ENCODE measurements at regions not wholly inside any gene's neighbourhood (a gene's known extent, or its start where the extent isn't known, plus 50 kb on each side); places are given as distances from the start of the nearest gene placed in this dataset.

DNA sequence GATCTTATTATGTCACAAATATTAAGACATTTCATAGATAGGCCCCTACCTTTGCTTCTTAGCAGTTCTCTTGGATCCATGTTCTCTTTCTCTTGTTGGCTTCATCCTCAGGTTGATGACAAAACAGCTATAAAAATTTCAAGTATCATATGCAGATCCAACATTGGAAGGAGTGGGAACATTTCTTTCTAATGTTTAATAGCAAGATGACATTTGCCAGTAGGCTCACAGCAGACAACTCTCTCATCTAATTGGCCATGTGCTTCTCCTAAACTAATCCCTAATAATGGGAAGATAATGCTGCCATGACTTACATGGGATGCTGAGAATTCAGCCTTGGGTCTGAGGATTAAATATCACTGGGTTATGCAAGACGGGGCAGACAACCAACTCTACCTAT, 485.5 kb upstream of the SEMA6A start:
- TF ChIP-seq, protein P1, sequence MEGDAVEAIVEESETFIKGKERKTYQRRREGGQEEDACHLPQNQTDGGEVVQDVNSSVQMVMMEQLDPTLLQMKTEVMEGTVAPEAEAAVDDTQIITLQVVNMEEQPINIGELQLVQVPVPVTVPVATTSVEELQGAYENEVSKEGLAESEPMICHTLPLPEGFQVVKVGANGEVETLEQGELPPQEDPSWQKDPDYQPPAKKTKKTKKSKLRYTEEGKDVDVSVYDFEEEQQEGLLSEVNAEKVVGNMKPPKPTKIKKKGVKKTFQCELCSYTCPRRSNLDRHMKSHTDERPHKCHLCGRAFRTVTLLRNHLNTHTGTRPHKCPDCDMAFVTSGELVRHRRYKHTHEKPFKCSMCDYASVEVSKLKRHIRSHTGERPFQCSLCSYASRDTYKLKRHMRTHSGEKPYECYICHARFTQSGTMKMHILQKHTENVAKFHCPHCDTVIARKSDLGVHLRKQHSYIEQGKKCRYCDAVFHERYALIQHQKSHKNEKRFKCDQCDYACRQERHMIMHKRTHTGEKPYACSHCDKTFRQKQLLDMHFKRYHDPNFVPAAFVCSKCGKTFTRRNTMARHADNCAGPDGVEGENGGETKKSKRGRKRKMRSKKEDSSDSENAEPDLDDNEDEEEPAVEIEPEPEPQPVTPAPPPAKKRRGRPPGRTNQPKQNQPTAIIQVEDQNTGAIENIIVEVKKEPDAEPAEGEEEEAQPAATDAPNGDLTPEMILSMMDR (IDR thresholded peaks at IDR 0.05; ENCODE audit: low read length), result no peak
- no peak for TF ChIP-seq EZH2phosphoT487 (IDR thresholded peaks at IDR 0.05; ENCODE audit: low read length)
- no peak for TF ChIP-seq EZH2 (optimal IDR thresholded peaks at IDR 0.05; ENCODE audit: low read depth, low read length)
